RWPE2 (cell line): ENCODE measurements at regions not wholly inside any gene's neighbourhood (a gene's known extent, or its start where the extent isn't known, plus 50 kb on each side); places are given as distances from the start of the nearest gene placed in this dataset.

Experiments
- ATAC-seq: fragments of 200-7000 bp; cut with Tn5 transposase; 3 replicates; pipeline ENCODE4 v1.9.1; 2021; ENCODE audit warnings: low read depth
- DNase-seq: peaks from one replicate; pipeline ENCODE4 v3.0.0-alpha.2; 2020; ENCODE audit warnings: low spot score
- H3K27ac ChIP-seq: fragments of 450-650 bp; 2 replicates; pipeline ENCODE4 v1.5.1; 2017; ENCODE audit warnings: mild to moderate bottlenecking; ENCODE audit not compliant: poor library complexity, severe bottlenecking
- H3K27me3 ChIP-seq: fragments of 250-450 bp; sonication (Bioruptor Pico); 2 replicates; pipeline ENCODE4 v1.5.1; 2021; ENCODE audit warnings: mild to moderate bottlenecking, moderate library complexity; ENCODE audit not compliant: insufficient read depth, poor library complexity, severe bottlenecking
- H3K36me3 ChIP-seq: fragments of 250-450 bp; sonication (Bioruptor Pico); 2 replicates; pipeline ENCODE4 v1.5.1; 2020; ENCODE audit warnings: low read depth, mild to moderate bottlenecking, moderate library complexity
- H3K4me1 ChIP-seq: fragments of 250-450 bp; sonication (Bioruptor Pico); 2 replicates; pipeline ENCODE4 v1.5.1; 2021; ENCODE audit warnings: mild to moderate bottlenecking, moderate library complexity; ENCODE audit not compliant: insufficient read depth, poor library complexity, severe bottlenecking
- H3K4me3 ChIP-seq: fragments of 250-450 bp; sonication (Bioruptor Pico); 2 replicates; pipeline ENCODE4 v1.5.1; 2021; ENCODE audit warnings: mild to moderate bottlenecking, moderate library complexity; ENCODE audit not compliant: severe bottlenecking
- H3K9me3 ChIP-seq: fragments of 250-450 bp; sonication (Bioruptor Pico); 2 replicates; pipeline ENCODE4 v1.5.1; 2021; ENCODE audit warnings: mild to moderate bottlenecking, moderate library complexity; ENCODE audit not compliant: severe bottlenecking
- TF ChIP-seq, protein P1 (sequence below): fragments of 450-650 bp; IDR thresholded peaks from one replicate; pipeline ENCODE4 v1.5.1; 2017; ENCODE audit warnings: mild to moderate bottlenecking, moderate library complexity; ENCODE audit not compliant: poor library complexity, severe bottlenecking

DNA sequence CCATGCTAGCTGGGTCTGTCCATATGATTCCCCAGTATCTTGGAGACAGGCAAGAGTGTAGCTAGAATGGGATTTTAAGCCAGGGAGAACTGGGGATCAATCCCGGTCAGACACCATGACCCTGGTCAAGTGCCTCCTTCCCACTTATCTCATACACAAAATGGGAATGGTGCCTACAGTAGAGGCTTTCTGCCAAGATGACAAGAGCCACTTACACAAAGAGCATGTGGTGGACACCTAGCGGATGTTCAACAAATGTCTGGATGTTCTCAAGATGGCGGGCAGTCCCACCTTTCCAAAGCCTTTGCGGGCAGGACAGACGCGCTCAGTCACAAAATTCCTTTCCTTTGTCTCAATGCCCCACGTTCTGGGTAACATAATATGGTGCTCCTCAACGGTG lies 57.3 kb downstream of the MAF start:
- no peak overlapping the region for H3K27ac ChIP-seq
- H3K9me3 ChIP-seq: peaks cover 2% of the 10 kb centered on the region
- ATAC-seq (no peak), DNase-seq (no peak)
- no peaks in the 10 kb centered on the region for H3K36me3 ChIP-seq
- peaks cover 6% of the 10 kb centered on the region for H3K27me3 ChIP-seq
- no peak overlapping the region for H3K4me3 ChIP-seq
- TF ChIP-seq, protein P1, sequence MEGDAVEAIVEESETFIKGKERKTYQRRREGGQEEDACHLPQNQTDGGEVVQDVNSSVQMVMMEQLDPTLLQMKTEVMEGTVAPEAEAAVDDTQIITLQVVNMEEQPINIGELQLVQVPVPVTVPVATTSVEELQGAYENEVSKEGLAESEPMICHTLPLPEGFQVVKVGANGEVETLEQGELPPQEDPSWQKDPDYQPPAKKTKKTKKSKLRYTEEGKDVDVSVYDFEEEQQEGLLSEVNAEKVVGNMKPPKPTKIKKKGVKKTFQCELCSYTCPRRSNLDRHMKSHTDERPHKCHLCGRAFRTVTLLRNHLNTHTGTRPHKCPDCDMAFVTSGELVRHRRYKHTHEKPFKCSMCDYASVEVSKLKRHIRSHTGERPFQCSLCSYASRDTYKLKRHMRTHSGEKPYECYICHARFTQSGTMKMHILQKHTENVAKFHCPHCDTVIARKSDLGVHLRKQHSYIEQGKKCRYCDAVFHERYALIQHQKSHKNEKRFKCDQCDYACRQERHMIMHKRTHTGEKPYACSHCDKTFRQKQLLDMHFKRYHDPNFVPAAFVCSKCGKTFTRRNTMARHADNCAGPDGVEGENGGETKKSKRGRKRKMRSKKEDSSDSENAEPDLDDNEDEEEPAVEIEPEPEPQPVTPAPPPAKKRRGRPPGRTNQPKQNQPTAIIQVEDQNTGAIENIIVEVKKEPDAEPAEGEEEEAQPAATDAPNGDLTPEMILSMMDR: no peak
- H3K4me1 ChIP-seq: no peaks in the 10 kb centered on the region

DNA sequence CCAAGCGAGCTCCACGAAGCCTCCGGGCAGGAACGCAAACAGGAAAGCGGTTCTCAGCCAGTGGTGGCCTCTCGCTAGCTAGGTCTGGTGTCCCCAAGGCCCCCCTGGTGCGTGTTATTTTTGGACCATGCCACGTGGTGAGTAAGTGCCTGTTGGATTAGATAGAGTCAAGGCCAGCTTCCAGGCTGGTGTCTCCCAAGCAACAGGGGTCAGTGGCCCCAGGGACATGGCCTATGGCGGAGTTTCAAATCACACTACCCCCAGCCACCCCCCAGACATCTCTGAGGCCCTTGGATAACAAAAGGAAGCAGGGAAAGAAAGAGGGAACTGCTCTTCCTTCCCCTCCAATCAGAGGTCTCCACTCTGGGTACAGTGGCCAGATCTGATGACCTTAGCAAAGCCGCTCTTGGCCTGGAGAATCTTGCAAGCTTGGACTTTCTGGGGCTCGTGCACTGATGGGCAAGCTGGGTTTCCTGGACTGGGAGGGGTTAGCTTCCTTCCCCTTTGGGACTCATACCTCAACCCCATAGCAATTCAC lies 58.2 kb downstream of the MAF start:
- H3K27ac ChIP-seq: no peak overlapping the region
- H3K9me3 ChIP-seq: peaks cover 2% of the 10 kb centered on the region
- no peaks in the 10 kb centered on the region for H3K36me3 ChIP-seq
- peaks cover under 1% of the 10 kb centered on the region for H3K27me3 ChIP-seq
- H3K4me3 ChIP-seq: no peak overlapping the region
- no peak for DNase-seq
- TF ChIP-seq, protein P1: no peak
- no peaks in the 10 kb centered on the region for H3K4me1 ChIP-seq
- no peak for ATAC-seq

DNA sequence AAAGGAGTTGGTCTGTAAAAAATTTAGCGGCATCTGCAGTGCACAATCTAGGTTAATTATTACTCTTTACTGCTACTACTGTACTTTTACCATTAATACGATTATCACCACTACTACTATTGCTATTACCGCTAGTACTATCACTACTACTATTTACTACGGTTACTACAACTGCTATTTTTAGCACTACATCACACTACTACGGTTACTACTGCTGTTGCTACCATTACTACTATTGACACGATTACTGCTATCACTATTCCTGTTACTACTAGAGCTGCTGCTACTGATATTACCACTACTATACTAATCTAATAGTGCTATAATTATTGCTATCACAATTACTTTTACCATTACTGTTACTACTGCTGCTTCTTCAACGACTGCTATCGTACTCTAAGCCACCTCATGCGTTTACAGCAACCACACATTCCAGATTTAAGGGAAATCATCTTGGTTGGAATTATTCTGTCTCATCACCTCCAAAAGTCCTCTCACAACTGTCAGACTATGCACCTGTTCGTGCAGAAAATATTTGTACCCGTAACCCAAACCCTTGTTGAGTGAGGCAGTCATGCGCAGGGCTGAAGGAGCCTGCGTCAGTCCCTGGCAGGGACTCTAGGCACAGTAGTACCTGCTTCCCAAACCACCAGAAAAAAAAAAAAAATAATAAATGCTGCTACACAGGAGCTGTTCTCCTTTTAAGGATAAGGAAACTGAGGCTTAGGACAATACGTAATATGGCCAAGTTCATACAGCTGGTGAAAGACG lies 59.5 kb downstream of the MAF start:
- Histone ChIP-seq H3K4me1 (no peaks in the 10 kb centered on the region), H3K9me3 (peaks cover 2% of the 10 kb centered on the region), H3K27ac (no peak overlapping the region), H3K27me3 (no peaks in the 10 kb centered on the region), H3K36me3 (no peaks in the 10 kb centered on the region), H3K4me3 (no peak overlapping the region)
- TF ChIP-seq, protein P1: no peak
- DNase-seq (no peak), ATAC-seq (no peak)

DNA sequence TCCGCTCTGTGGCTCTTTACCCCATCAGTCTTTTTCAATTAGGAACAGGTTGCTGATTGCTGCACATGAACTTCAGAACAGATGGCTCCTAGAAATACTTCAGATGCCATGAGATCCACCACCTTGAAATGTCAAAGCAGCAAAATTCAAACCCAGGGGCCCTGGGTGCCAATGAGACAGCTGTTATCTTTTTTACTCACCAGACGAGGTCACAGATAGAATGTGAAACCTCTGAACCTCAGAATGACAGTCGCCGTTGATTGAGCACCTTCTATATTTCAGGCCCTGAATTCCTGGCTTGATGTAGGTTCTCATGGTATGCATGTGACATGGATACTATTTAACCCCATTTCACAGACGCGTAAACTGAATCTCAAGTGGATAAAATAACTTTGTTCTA lies 63.0 kb downstream of the MAF start:
- peaks cover 6% of the 10 kb centered on the region for H3K4me1 ChIP-seq
- TF ChIP-seq, protein P1: no peak

DNA sequence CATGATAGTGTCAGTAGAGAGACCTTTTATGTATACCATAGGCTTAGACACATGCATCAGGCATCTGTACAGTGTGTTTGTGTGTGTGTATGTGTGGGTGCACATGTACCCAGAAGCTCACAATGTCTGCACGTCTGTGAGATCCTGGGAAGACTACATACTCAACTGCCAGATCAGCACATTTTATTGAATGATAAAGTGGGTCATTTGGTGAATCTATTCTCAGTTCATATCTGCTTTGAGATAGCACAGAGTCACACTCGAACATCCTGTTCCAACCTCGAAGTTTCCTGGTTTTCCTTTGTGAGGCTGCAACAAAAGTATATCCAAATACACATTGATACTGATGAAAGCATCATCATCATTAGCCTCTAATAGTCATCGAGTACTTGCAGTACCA lies 63.6 kb downstream of the MAF start:
- Histone ChIP-seq H3K9me3 (no peaks in the 10 kb centered on the region), H3K27me3 (no peaks in the 10 kb centered on the region), H3K36me3 (no peaks in the 10 kb centered on the region), H3K4me1 (peaks cover 6% of the 10 kb centered on the region), H3K4me3 (no peak overlapping the region), H3K27ac (no peak overlapping the region)
- ATAC-seq (no peak), DNase-seq (no peak)
- TF ChIP-seq, protein P1: no peak

More for the DNA sequence above, 63.0 kb downstream of the MAF start:
- no peak overlapping the region for H3K4me3 ChIP-seq
- H3K27ac ChIP-seq: no peak overlapping the region
- no peaks in the 10 kb centered on the region for H3K36me3 ChIP-seq
- peaks cover 1% of the 10 kb centered on the region for H3K9me3 ChIP-seq
- ATAC-seq (no peak), DNase-seq (no peak)
- no peaks in the 10 kb centered on the region for H3K27me3 ChIP-seq
